Fibroblast of lung (primary cell): ENCODE measurements at regions not wholly inside any gene's neighbourhood (a gene's known extent, or its start where the extent isn't known, plus 50 kb on each side); places are given as distances from the start of the nearest gene placed in this dataset.

Experiments used
- CTCF ChIP-seq, 2 donors: IDR thresholded peaks in 1 of 2; conservative IDR thresholded peaks in 1 of 2; 1 replicate in 1 of 2; 2 replicates in 1 of 2; pipeline ENCODE4 v1.5.1; 2011 to 2012; ENCODE audit warnings: low read length in 2 of 2, control low read depth in 1 of 2, inconsistent platforms in 1 of 2, low read depth in 1 of 2, mild to moderate bottlenecking in 1 of 2
- EZH2 ChIP-seq: IDR thresholded peaks from 2 replicates; pipeline ENCODE4 v1.5.1; 2012; ENCODE audit warnings: low read length, control low read depth, mild to moderate bottlenecking; ENCODE audit errors: missing control alignments

GRCh38 chr11:43557553-43558110, 122.9 kb upstream of the HSD17B12 start:
- TF ChIP-seq CTCF (conservative IDR thresholded peaks at IDR 0.05 in 1 of 2, IDR thresholded peaks at IDR 0.05 in 1 of 2; ENCODE audit: low read depth in 1 of 2, low read length in 2 of 2) (peak; percentile 26 to 28), EZH2 (peak; percentile 3)
